GM23338 (cell line): ENCODE measurements at regions not wholly inside any gene's neighbourhood (a gene's known extent, or its start where the extent isn't known, plus 50 kb on each side); places are given as distances from the start of the nearest gene placed in this dataset.

Source experiments
- ATAC-seq: fragments of 200-7000 bp; cut with Tn5 transposase; 3 replicates; pipeline ENCODE4 v1.9.1; 2020
- DNase-seq: peaks from one replicate; pipeline ENCODE4 v3.0.0-alpha.2; 2015; ENCODE audit warnings: low spot score
- H2AFZ ChIP-seq: fragments of 200-600 bp; sonication (generic); 2 replicates; pipeline ENCODE4 v1.8.0; 2016; ENCODE audit warnings: antibody characterized with exemption, mild to moderate bottlenecking, moderate library complexity
- H3F3A ChIP-seq: fragments of 200-600 bp; sonication (generic); replicated peaks from 2 replicates; pipeline ENCODE4 v1.8.0; 2017; ENCODE audit warnings: antibody characterized with exemption, mixed run types, low read depth
- H3K27ac ChIP-seq: fragments of 200-600 bp; sonication (generic); 2 replicates; pipeline ENCODE4 v1.6.1; 2016; ENCODE audit warnings: low read depth
- H3K27me3 ChIP-seq: fragments of 200-600 bp; sonication (generic); 2 replicates; pipeline ENCODE4 v1.8.0; 2016; ENCODE audit warnings: mild to moderate bottlenecking, mixed run types, moderate library complexity; ENCODE audit not compliant: insufficient read depth
- H3K36me3 ChIP-seq: fragments of 200-600 bp; sonication (generic); 2 replicates; pipeline ENCODE4 v1.8.0; 2016; ENCODE audit warnings: mild to moderate bottlenecking; ENCODE audit not compliant: insufficient read depth
- H3K4me1 ChIP-seq: fragments of 200-600 bp; sonication (generic); 2 replicates; pipeline ENCODE4 v1.8.0; 2016; ENCODE audit warnings: mild to moderate bottlenecking, moderate library complexity; ENCODE audit not compliant: insufficient read depth
- H3K4me2 ChIP-seq: fragments of 200-600 bp; sonication (generic); 2 replicates; pipeline ENCODE4 v1.7.1; 2017; ENCODE audit warnings: mixed run types
- H3K4me3 ChIP-seq: fragments of 200-600 bp; sonication (generic); 2 replicates; pipeline ENCODE4 v1.6.1; 2016; ENCODE audit warnings: mixed run types
- H3K79me2 ChIP-seq: fragments of 200-600 bp; sonication (generic); replicated peaks from 2 replicates; pipeline ENCODE4 v1.8.0; 2017; ENCODE audit warnings: mild to moderate bottlenecking; ENCODE audit not compliant: insufficient read depth
- H3K9me2 ChIP-seq: fragments of 200-600 bp; sonication (generic); 2 replicates; pipeline ENCODE4 v1.8.0; 2017; ENCODE audit not compliant: insufficient read depth
- H4K20me1 ChIP-seq: fragments of 200-600 bp; sonication (generic); replicated peaks from 2 replicates; pipeline ENCODE4 v1.8.0; 2017; ENCODE audit warnings: mild to moderate bottlenecking; ENCODE audit not compliant: insufficient read depth
- H3K27ac Mint-ChIP-seq: 2 replicates; pipeline ENCODE4 v1.8.0; 2020; ENCODE audit warnings: inconsistent platforms, mild to moderate bottlenecking, moderate library complexity, mixed read lengths
- H3K27me3 Mint-ChIP-seq: 3 replicates; pipeline ENCODE4 v1.8.0; 2022; ENCODE audit warnings: low read depth, mild to moderate bottlenecking, moderate library complexity, mixed read lengths, inconsistent platforms; ENCODE audit not compliant: insufficient read depth, poor library complexity
- H3K36me3 Mint-ChIP-seq: 3 replicates; pipeline ENCODE4 v1.8.0; 2021; ENCODE audit warnings: low read depth, mild to moderate bottlenecking, inconsistent platforms, moderate library complexity, mixed read lengths
- H3K4me1 Mint-ChIP-seq: 3 replicates; pipeline ENCODE4 v1.8.0; 2020; ENCODE audit warnings: mild to moderate bottlenecking, inconsistent platforms, mixed read lengths
- H3K4me3 Mint-ChIP-seq: 3 replicates; pipeline ENCODE4 v1.8.0; 2021; ENCODE audit warnings: moderate library complexity, mild to moderate bottlenecking, inconsistent platforms, mixed read lengths
- H3K9me3 Mint-ChIP-seq: 3 replicates; pipeline ENCODE4 v1.8.0; 2020; ENCODE audit warnings: moderate library complexity, mild to moderate bottlenecking, inconsistent platforms, mixed read lengths
- CREB1 ChIP-seq: fragments of 250-450 bp; sonication (Bioruptor Pico); IDR thresholded peaks from 2 replicates; pipeline ENCODE4 v1.5.0; 2020; ENCODE audit warnings: low read depth, mild to moderate bottlenecking, moderate library complexity
- EZH2phosphoT487 ChIP-seq: fragments of 200-600 bp; sonication (generic); IDR thresholded peaks from one replicate; pipeline ENCODE4 v1.8.1; 2018; ENCODE audit warnings: antibody characterized with exemption; ENCODE audit not compliant: unreplicated experiment
- JUNB ChIP-seq: IDR thresholded peaks from one replicate; pipeline ENCODE4 v1.6.1; 2016; ENCODE audit warnings: antibody characterized with exemption; ENCODE audit not compliant: unreplicated experiment
- POLR2AphosphoS5 ChIP-seq: IDR thresholded peaks from 2 replicates; pipeline ENCODE4 v1.6.1; 2016; ENCODE audit warnings: antibody characterized with exemption, low read depth
- REST ChIP-seq: IDR thresholded peaks from one replicate; pipeline ENCODE4 v1.6.1; 2018; ENCODE audit warnings: antibody characterized with exemption; ENCODE audit not compliant: unreplicated experiment
- ZNF114 ChIP-seq: fragments of 250-450 bp; sonication (Bioruptor Pico); IDR thresholded peaks from 2 replicates; pipeline ENCODE4 v1.5.0; 2020; ENCODE audit warnings: mild to moderate bottlenecking, moderate library complexity
- ZNF331 ChIP-seq: fragments of 250-450 bp; sonication (Bioruptor Pico); IDR thresholded peaks from 2 replicates; pipeline ENCODE4 v1.5.0; 2020; ENCODE audit warnings: low read depth, mild to moderate bottlenecking, moderate library complexity
- ZNF462 ChIP-seq: fragments of 250-450 bp; sonication (Bioruptor Pico); IDR thresholded peaks from 2 replicates; pipeline ENCODE4 v1.5.0; 2020; ENCODE audit warnings: mild to moderate bottlenecking, moderate library complexity
- TF ChIP-seq, protein P1 (sequence below): IDR thresholded peaks from 2 replicates; pipeline ENCODE4 v1.6.1; 2016; ENCODE audit warnings: antibody characterized with exemption

- no peak for TF ChIP-seq REST
- no peak for TF ChIP-seq CREB1 (CRISPR knock-in tag)
- TF ChIP-seq ZNF331 (CRISPR knock-in tag): no peak
- no peak for TF ChIP-seq JUNB
- no peak for TF ChIP-seq EZH2phosphoT487
Observed at GRCh38 chr6:139586273-139586672, 211.8 kb upstream of the CITED2 start (continued).

DNA sequence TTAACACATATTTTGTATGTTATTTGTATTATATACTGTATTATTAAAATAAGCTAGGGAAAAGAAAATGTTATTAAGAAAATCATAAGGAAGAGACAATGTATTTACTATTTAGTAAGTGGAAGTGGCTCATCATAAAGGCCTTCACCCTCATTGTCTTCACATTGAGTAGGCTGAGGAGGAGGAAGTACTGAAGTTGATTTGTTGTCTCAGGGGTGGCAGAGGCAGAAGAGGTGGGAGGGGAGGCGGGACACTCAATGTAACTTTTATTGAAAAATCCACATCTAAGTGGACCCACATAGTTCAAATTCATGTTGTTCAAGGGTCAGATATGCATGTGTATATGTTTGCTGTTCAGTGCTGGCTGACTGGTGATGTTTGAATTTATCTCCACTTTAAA, 210.2 kb upstream of the CITED2 start:
- Mint-ChIP-seq H3K4me3 (no peak overlapping the region), H3K36me3 (no peaks in the 10 kb centered on the region), H3K27me3 (peaks cover 3% of the 10 kb centered on the region), H3K9me3 (no peaks in the 10 kb centered on the region), H3K27ac (no peak overlapping the region), H3K4me1 (no peaks in the 10 kb centered on the region)
- Histone ChIP-seq H3K27ac (no peak overlapping the region), H3F3A (no peaks in the 10 kb centered on the region), H4K20me1 (no peaks in the 10 kb centered on the region), H2AFZ (no peak overlapping the region), H3K9me2 (no peaks in the 10 kb centered on the region), H3K79me2 (no peaks in the 10 kb centered on the region), H3K4me1 (0 out of 2 replicates have a peak, but pooled peaks cover 3% of the 10 kb centered on the region), H3K4me2 (no peak overlapping the region), H3K4me3 (no peak overlapping the region), H3K27me3 (no peaks in the 10 kb centered on the region), H3K36me3 (no peaks in the 10 kb centered on the region)
- TF ChIP-seq, protein P1, sequence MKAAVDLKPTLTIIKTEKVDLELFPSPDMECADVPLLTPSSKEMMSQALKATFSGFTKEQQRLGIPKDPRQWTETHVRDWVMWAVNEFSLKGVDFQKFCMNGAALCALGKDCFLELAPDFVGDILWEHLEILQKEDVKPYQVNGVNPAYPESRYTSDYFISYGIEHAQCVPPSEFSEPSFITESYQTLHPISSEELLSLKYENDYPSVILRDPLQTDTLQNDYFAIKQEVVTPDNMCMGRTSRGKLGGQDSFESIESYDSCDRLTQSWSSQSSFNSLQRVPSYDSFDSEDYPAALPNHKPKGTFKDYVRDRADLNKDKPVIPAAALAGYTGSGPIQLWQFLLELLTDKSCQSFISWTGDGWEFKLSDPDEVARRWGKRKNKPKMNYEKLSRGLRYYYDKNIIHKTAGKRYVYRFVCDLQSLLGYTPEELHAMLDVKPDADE: no peak
- no peak for TF ChIP-seq ZNF462
- no peak for TF ChIP-seq ZNF331 (CRISPR knock-in tag)
- TF ChIP-seq EZH2phosphoT487: no peak
- no peak for TF ChIP-seq ZNF114 (CRISPR knock-in tag)
- TF ChIP-seq POLR2AphosphoS5: no peak
- DNase-seq (no peak), ATAC-seq (no peak)
